IPS-20b (cell line): ENCODE measurements at regions not wholly inside any gene's neighbourhood (a gene's known extent, or its start where the extent isn't known, plus 50 kb on each side); places are given as distances from the start of the nearest gene placed in this dataset.

Experiments
- H3K27ac ChIP-seq: one replicate; pipeline ENCODE4 v1.5.1; 2013; ENCODE audit warnings: low read length
- H3K27me3 ChIP-seq: 2 replicates; pipeline ENCODE4 v1.6.1; 2013; ENCODE audit warnings: mild to moderate bottlenecking, low read length, inconsistent platforms; ENCODE audit not compliant: insufficient read depth
- H3K36me3 ChIP-seq: 2 replicates; pipeline ENCODE4 v1.6.1; 2013; ENCODE audit warnings: low read depth, mild to moderate bottlenecking, inconsistent platforms, low read length, moderate library complexity; ENCODE audit not compliant: insufficient read depth
- H3K4me1 ChIP-seq: 2 replicates; pipeline ENCODE4 v1.6.1; 2013; ENCODE audit warnings: mild to moderate bottlenecking, control low read depth, inconsistent platforms, low read length, moderate library complexity; ENCODE audit not compliant: insufficient read depth
- H3K4me3 ChIP-seq: 2 replicates; pipeline ENCODE4 v1.5.1; 2013; ENCODE audit warnings: mild to moderate bottlenecking, low read length, inconsistent platforms
- H3K9ac ChIP-seq: 2 replicates; pipeline ENCODE4 v1.6.1; 2013; ENCODE audit warnings: low read depth, mild to moderate bottlenecking, inconsistent platforms, low read length, moderate library complexity
- H3K9me3 ChIP-seq: 2 replicates; pipeline ENCODE4 v1.6.1; 2013; ENCODE audit warnings: mild to moderate bottlenecking, low read depth, low read length, inconsistent platforms; ENCODE audit not compliant: insufficient read depth

GRCh38 chr17:77664097-77664729, 294.3 kb upstream of the TNRC6C start:
- Histone ChIP-seq H3K27me3 (no peaks in the 10 kb centered on the region), H3K27ac (no peak overlapping the region), H3K4me3 (no peak overlapping the region), H3K9ac (no peak overlapping the region), H3K4me1 (no peaks in the 10 kb centered on the region), H3K36me3 (no peaks in the 10 kb centered on the region), H3K9me3 (peaks cover 10% of the 10 kb centered on the region; the same call in 1 of the 2 replicates)

- no peaks in the 10 kb centered on the region for H3K27me3 ChIP-seq
- H3K9ac ChIP-seq, result no peak overlapping the region
- H3K27ac ChIP-seq, result no peak overlapping the region
- no peak overlapping the region for H3K4me3 ChIP-seq
- no peaks in the 10 kb centered on the region for H3K4me1 ChIP-seq
- H3K9me3 ChIP-seq, result peaks cover 11% of the 10 kb centered on the region; the same call in 1 of the 2 replicates
- no peaks in the 10 kb centered on the region for H3K36me3 ChIP-seq
Observed at GRCh38 chr17:77665833-77666232, 292.7 kb upstream of the TNRC6C start.

DNA sequence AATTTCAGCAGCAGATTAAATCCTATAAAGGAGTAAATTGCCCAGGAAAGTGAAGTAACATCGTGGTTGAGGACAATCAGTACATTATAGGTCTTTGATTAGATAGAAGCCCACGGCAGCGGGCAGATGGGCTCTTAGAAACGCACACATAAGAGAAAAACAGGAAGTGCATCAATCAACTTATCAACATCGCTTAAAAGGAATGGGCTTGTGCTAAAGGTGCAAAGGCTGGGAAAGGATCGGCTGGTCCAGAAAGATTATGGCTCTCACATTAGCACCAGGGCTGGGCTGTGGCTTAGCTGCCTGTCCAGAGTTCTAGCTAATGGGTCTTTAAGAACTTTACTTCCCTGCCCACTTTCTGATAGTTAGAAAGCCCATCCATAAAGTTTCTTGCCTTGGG, 292.0 kb upstream of the TNRC6C start:
- Histone ChIP-seq H3K4me1 (no peaks in the 10 kb centered on the region), H3K4me3 (no peak overlapping the region), H3K36me3 (no peaks in the 10 kb centered on the region), H3K9ac (no peak overlapping the region), H3K9me3 (peaks cover 11% of the 10 kb centered on the region; the same call in 1 of the 2 replicates), H3K27me3 (no peaks in the 10 kb centered on the region), H3K27ac (no peak overlapping the region)

DNA sequence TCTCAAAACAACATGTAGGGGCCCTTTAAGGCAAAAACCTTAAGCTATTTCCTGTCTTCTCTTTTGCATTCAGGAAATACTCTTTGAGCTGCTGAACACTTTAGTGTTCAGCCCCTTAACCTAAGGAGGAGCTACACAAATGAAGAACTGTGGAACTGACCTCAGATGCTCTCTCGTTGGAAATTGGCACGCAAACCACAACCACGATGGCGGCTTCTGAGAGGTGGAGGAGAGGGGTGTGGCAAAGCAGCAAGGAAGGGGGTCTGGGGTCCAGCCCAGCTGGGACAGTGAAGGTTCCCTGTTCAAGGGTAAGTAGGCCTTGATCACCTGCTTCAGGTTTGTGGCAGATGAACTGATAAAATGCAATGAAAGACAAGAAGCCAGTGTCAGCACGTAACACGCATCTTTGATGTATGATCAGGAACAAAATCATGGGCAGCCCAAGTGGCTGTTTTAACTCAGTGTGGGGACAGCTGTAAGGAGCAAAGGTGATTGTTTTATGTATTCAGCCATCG, 291.6 kb upstream of the TNRC6C start:
- no peaks in the 10 kb centered on the region for H3K27me3 ChIP-seq
- no peak overlapping the region for H3K9ac ChIP-seq

GRCh38 chr17:77667478-77667877, 291.0 kb upstream of the TNRC6C start:
- Histone ChIP-seq H3K9me3 (peaks cover 11% of the 10 kb centered on the region; the same call in 1 of the 2 replicates), H3K27ac (no peak overlapping the region), H3K4me1 (no peaks in the 10 kb centered on the region), H3K4me3 (no peak overlapping the region), H3K9ac (no peak overlapping the region), H3K36me3 (no peaks in the 10 kb centered on the region), H3K27me3 (no peaks in the 10 kb centered on the region)

More for the DNA sequence above, 291.6 kb upstream of the TNRC6C start:
- no peak overlapping the region for H3K4me3 ChIP-seq
- H3K27ac ChIP-seq, result no peak overlapping the region
- H3K4me1 ChIP-seq, result no peaks in the 10 kb centered on the region
- H3K9me3 ChIP-seq, result peaks cover 11% of the 10 kb centered on the region; the same call in 1 of the 2 replicates
- no peaks in the 10 kb centered on the region for H3K36me3 ChIP-seq

DNA sequence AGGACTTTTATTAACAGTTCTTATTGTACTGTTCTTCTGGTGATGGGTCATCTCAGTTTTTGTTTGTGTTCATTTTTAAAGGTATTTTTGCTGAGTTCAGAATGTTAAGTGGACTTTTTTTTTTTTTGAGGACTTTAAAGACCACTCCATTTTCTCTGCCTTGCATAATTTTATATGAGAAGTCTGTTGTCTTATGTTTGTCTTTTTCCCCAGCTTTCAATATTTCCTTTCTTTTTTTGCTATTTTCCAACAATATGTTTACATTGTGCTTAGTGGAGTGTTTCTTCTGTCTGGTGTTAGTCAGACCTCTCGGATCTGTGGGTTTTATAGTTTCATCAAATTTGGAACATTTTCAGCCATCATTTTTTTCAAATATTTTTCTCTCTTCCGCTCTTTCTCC, 290.0 kb upstream of the TNRC6C start:
- peaks cover 11% of the 10 kb centered on the region; the same call in 1 of the 2 replicates for H3K9me3 ChIP-seq
- no peaks in the 10 kb centered on the region for H3K36me3 ChIP-seq
- no peaks in the 10 kb centered on the region for H3K27me3 ChIP-seq
- H3K4me3 ChIP-seq, result no peak overlapping the region
- no peak overlapping the region for H3K9ac ChIP-seq
- no peaks in the 10 kb centered on the region for H3K4me1 ChIP-seq
- no peak overlapping the region for H3K27ac ChIP-seq

DNA sequence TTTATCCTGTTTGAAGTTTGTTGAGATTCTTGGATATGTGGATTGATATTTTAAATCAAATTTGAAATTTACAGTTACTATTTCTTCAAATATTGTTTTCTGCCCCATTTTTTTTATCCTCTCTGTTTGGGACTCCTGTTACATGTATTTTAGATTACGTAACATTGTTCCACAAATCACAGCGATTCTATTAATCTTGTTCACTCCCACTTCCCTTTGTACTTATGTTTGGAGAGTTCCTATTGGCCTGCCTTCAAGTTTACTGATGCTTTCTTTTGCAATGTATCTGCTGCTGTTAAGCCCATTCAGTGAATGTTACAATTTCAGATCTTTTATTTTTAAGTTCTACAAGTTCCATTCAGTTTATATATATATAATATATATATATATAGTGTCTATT, 288.3 kb upstream of the TNRC6C start:
- Histone ChIP-seq H3K36me3 (no peaks in the 10 kb centered on the region), H3K9me3 (peaks cover 11% of the 10 kb centered on the region; the same call in 1 of the 2 replicates), H3K27me3 (no peaks in the 10 kb centered on the region), H3K27ac (no peak overlapping the region), H3K9ac (no peak overlapping the region), H3K4me1 (no peaks in the 10 kb centered on the region), H3K4me3 (no peak overlapping the region)

DNA sequence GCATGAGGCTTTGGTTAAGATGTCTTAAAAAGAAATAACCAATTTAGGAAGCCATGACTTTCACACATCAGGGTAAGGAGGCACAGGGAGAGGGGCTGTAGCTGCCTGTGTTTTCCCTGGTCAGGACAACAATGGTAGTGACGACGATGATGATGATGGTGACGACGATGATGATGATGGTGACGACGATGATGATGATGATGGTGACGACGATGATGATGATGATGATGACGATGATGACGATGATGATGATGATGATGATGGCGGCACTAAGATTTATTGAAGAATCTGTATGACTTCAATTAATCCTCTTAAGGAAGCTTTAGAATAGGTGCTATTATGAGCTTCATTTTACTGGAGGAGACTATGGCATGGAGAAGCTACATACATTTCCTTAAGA, 284.1 kb upstream of the TNRC6C start:
- Histone ChIP-seq H3K36me3 (no peaks in the 10 kb centered on the region), H3K4me1 (no peaks in the 10 kb centered on the region), H3K27me3 (no peaks in the 10 kb centered on the region; the same call in 1 of the 2 replicates), H3K27ac (no peak overlapping the region), H3K9ac (no peak overlapping the region), H3K4me3 (no peak overlapping the region), H3K9me3 (no peaks in the 10 kb centered on the region)

GRCh38 chr17:77675411-77675810, 283.1 kb upstream of the TNRC6C start:
- no peaks in the 10 kb centered on the region for H3K9me3 ChIP-seq
- H3K4me3 ChIP-seq, result no peak overlapping the region
- no peak overlapping the region for H3K9ac ChIP-seq
- H3K27ac ChIP-seq, result no peak overlapping the region
- no peaks in the 10 kb centered on the region for H3K36me3 ChIP-seq
- no peaks in the 10 kb centered on the region; the same call in 1 of the 2 replicates for H3K27me3 ChIP-seq
- H3K4me1 ChIP-seq, result no peaks in the 10 kb centered on the region

DNA sequence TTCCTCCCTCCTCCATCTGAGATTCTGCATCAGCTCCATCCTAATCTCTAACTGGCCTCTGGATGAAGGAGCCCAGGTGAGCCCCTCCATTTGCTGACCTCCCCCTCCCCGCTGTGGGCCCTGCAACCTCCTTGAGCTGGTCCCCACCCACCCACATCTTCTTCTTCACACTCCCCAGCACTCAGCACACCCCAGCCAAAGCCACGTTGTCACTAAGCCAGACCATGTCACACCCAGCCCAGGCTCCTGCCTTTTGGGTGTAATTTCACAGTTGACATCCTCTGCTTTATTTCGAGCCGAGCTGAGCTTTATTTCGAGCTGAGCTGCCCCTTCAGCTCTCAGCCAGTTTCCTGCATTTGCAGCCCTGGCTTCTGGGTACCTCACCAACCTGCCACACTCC, 282.7 kb upstream of the TNRC6C start:
- no peak overlapping the region for H3K27ac ChIP-seq
- H3K9me3 ChIP-seq, result no peaks in the 10 kb centered on the region
- H3K4me1 ChIP-seq, result no peaks in the 10 kb centered on the region
- no peak overlapping the region for H3K9ac ChIP-seq
- no peak overlapping the region for H3K4me3 ChIP-seq
- H3K27me3 ChIP-seq, result no peaks in the 10 kb centered on the region; the same call in 1 of the 2 replicates
- H3K36me3 ChIP-seq, result no peaks in the 10 kb centered on the region

GRCh38 chr17:77676237-77676661, 282.3 kb upstream of the TNRC6C start:
- no peak overlapping the region for H3K9ac ChIP-seq
- no peaks in the 10 kb centered on the region for H3K9me3 ChIP-seq
- no peaks in the 10 kb centered on the region; the same call in 1 of the 2 replicates for H3K27me3 ChIP-seq
- H3K36me3 ChIP-seq, result no peaks in the 10 kb centered on the region
- H3K4me1 ChIP-seq, result no peaks in the 10 kb centered on the region
- no peak overlapping the region for H3K27ac ChIP-seq
- H3K4me3 ChIP-seq, result no peak overlapping the region

- Histone ChIP-seq H3K9me3 (no peaks in the 10 kb centered on the region), H3K9ac (no peak overlapping the region), H3K36me3 (no peaks in the 10 kb centered on the region), H3K27ac (no peak overlapping the region), H3K4me1 (no peaks in the 10 kb centered on the region), H3K4me3 (no peak overlapping the region), H3K27me3 (no peaks in the 10 kb centered on the region; the same call in 1 of the 2 replicates)
Observed at GRCh38 chr17:77677211-77677610, 281.3 kb upstream of the TNRC6C start.
